CD4-positive, alpha-beta T cell treated with Interleukin-4 for 4 hours (primary cell): ENCODE measurements at regions not wholly inside any gene's neighbourhood (a gene's known extent, or its start where the extent isn't known, plus 50 kb on each side); places are given as distances from the start of the nearest gene placed in this dataset.

Experiments used
- DNase-seq: peaks from one replicate; pipeline ENCODE4 v3.0.0-alpha.2; 2020

GRCh38 chr21:41689289-41689583, 77.6 kb downstream of the RIPK4 start:
- DNase-seq, result no peak

GRCh38 chr21:41687633-41688032, 79.2 kb downstream of the RIPK4 start:
- DNase-seq, result no peak

- DNase-seq, result no peak
Observed at GRCh38 chr21:41686664-41687063, 80.2 kb downstream of the RIPK4 start.

- DNase-seq, result no peak
Observed at GRCh38 chr21:41685511-41686149, 81.2 kb downstream of the RIPK4 start.

- DNase-seq, result no peak
Observed at GRCh38 chr21:41684381-41685245, 82.2 kb downstream of the RIPK4 start.

GRCh38 chr21:41683815-41684214, 83.0 kb downstream of the RIPK4 start:
- DNase-seq, result no peak

GRCh38 chr21:41682719-41683179, 84.1 kb downstream of the RIPK4 start:
- no peak for DNase-seq

GRCh38 chr21:41681939-41682718, 84.7 kb downstream of the RIPK4 start:
- no peak for DNase-seq

GRCh38 chr21:41681348-41681801, 85.5 kb downstream of the RIPK4 start:
- DNase-seq, result no peak

- DNase-seq, result no peak
Observed at GRCh38 chr21:41680444-41681347, 86.2 kb downstream of the RIPK4 start.

- peak; percentile 22 for DNase-seq
Observed at GRCh38 chr21:41678924-41679318, 87.9 kb downstream of the RIPK4 start.

GRCh38 chr21:41678016-41678923, 88.6 kb downstream of the RIPK4 start:
- no peak for DNase-seq

GRCh38 chr21:41677671-41678015, 89.2 kb downstream of the RIPK4 start:
- DNase-seq, result no peak

- DNase-seq, result no peak
Observed at GRCh38 chr21:41676198-41676597, 90.7 kb downstream of the RIPK4 start.

- no peak for DNase-seq
Observed at GRCh38 chr21:41675574-41675973, 91.3 kb downstream of the RIPK4 start.

GRCh38 chr21:41674402-41674801, 92.5 kb downstream of the RIPK4 start:
- no peak for DNase-seq

- no peak for DNase-seq
Observed at GRCh38 chr21:41673596-41674335, 93.1 kb downstream of the RIPK4 start.

- no peak for DNase-seq
Observed at GRCh38 chr21:41673071-41673470, 93.8 kb downstream of the RIPK4 start.

- no peak for DNase-seq
Observed at GRCh38 chr21:41672543-41672915, 94.3 kb downstream of the RIPK4 start.

- no peak for DNase-seq
Observed at GRCh38 chr21:41671859-41672542, 94.9 kb downstream of the RIPK4 start.
